HepG2 (cell line): ENCODE measurements at regions not wholly inside any gene's neighbourhood (a gene's known extent, or its start where the extent isn't known, plus 50 kb on each side); places are given as distances from the start of the nearest gene placed in this dataset.
A peak's percentile ranks its signal among the peaks of the same experiment; 100 is the strongest.

ENCODE experiments used
- BCL3 ChIP-seq: sonication (generic); formaldehyde crosslinking; IDR thresholded peaks from 2 replicates; pipeline ENCODE4 v1.5.1; 2020; ENCODE audit warnings: mild to moderate bottlenecking, missing genetic modification reagents, moderate library complexity
- HMG20A ChIP-seq: IDR thresholded peaks from 2 replicates; pipeline ENCODE4 v1.6.1; 2016; ENCODE audit warnings: borderline replicate concordance
- KIAA2018 ChIP-seq: sonication (generic); formaldehyde crosslinking; IDR thresholded peaks from 2 replicates; pipeline ENCODE4 v1.5.0; 2020; ENCODE audit warnings: mild to moderate bottlenecking, missing genetic modification reagents, borderline replicate concordance
- PRDM10 ChIP-seq: sonication (generic); formaldehyde crosslinking; IDR thresholded peaks from 2 replicates; pipeline ENCODE4 v1.4.0; 2020; ENCODE audit warnings: low read depth, missing genetic modification reagents
- SRSF9 ChIP-seq: fragments of 200-400 bp; formaldehyde crosslinking; IDR thresholded peaks from 2 replicates; pipeline ENCODE4 v1.6.1; 2018; ENCODE audit warnings: borderline replicate concordance, mild to moderate bottlenecking, low read depth, low read length; ENCODE audit not compliant: insufficient read depth, poor library complexity, severe bottlenecking
- STAG1 ChIP-seq: sonication (generic); formaldehyde crosslinking; IDR thresholded peaks from 2 replicates; pipeline ENCODE4 v1.4.0; 2020; ENCODE audit warnings: missing genetic modification reagents
- ZBTB46 ChIP-seq: sonication (generic); formaldehyde crosslinking; IDR thresholded peaks from 2 replicates; pipeline ENCODE4 v1.4.0; 2020; ENCODE audit warnings: mild to moderate bottlenecking, missing genetic modification reagents, borderline replicate concordance
- ZNF276 ChIP-seq: sonication (generic); formaldehyde crosslinking; IDR thresholded peaks from 2 replicates; pipeline ENCODE4 v1.4.0; 2020; ENCODE audit warnings: mild to moderate bottlenecking, low read depth, missing genetic modification reagents

- no peak for TF ChIP-seq KIAA2018 (CRISPR knock-in tag)
- 0 out of 2 replicates have a peak, but pooled peaks have one; percentile 9 for TF ChIP-seq STAG1 (CRISPR knock-in tag)
- TF ChIP-seq ZNF276 (CRISPR knock-in tag) = no peak
- TF ChIP-seq BCL3 (CRISPR knock-in tag) = no peak
- TF ChIP-seq SRSF9 = no peak
- TF ChIP-seq ZBTB46 = no peak
- TF ChIP-seq PRDM10 = no peak
- peak; percentile 96 for TF ChIP-seq HMG20A (CRISPR knock-in tag)
Observed at GRCh38 chr6:140380427-140381218, 1006.2 kb upstream of the CITED2 start (continued).
